ENCODE measurements at regions not wholly inside any gene's neighbourhood (a gene's known extent, or its start where the extent isn't known, plus 50 kb on each side); places are given as distances from the start of the nearest gene placed in this dataset.

DNA sequence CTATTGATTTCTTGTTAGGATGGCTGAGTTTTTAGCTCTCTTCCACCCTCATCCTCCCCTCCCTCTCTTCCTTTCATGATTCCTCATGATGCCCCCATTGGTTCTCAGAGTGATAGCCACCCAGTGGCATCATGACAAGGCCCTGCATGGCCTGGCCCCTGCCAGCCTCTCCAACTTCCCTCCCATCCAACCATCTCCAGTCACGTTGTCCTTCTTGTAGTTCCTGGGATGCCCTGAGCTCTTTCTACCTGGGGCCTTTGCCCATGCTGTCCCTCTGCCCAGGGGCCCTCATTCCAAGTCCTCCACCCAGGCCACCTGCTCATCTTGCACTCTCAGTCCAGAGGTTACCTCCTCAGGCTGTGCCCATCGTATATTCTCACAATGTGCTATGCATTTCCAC lies 247.5 kb downstream of the TFCP2L1 start:
- DNase-seq = no peak

- DNase-seq = no peak
Observed at GRCh38 chr2:121038031-121038430, 247.0 kb downstream of the TFCP2L1 start.

DNA sequence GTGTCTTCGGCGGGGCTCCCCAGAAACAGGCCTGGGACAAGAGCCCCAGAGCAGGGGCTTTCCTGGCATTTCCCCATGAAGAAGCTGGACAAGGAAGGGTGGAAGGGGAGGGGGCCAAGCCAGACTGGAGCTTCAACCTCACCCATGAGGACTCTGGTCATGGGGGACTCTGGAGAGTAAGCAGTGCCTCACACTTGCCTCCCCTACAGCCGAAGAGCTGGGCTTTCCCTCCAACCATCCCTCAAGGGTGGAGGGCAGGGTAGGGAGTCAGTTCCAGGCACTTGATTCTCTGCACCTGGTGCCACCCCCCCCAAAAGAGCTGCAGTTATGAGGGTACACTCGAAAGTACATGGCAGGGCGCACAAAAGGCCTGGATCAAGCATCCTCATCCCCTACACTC lies 246.6 kb downstream of the TFCP2L1 start:
- DNase-seq = no peak

GRCh38 chr2:121038891-121039616 lies 245.9 kb downstream of the TFCP2L1 start:
- DNase-seq = no peak

DNA sequence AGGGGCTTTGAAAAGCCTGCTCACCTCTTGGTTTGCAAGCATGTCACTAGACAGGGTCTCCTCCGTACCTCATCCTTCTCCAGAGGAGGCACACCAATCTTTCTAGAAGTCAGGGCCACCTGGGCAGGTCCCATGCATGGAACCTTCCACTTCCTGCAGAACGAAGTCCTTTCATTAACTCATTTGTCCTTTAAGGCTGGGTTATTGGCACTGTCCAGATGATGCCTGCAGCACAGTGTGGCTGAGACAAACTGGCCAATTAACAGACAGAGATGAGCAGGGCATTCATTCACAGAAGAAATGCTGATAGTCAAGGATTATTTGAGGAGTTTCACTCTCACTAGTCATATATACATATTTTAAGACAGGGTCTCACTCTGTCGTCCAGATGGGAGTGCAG lies 245.3 kb downstream of the TFCP2L1 start:
- no peak for DNase-seq

DNA sequence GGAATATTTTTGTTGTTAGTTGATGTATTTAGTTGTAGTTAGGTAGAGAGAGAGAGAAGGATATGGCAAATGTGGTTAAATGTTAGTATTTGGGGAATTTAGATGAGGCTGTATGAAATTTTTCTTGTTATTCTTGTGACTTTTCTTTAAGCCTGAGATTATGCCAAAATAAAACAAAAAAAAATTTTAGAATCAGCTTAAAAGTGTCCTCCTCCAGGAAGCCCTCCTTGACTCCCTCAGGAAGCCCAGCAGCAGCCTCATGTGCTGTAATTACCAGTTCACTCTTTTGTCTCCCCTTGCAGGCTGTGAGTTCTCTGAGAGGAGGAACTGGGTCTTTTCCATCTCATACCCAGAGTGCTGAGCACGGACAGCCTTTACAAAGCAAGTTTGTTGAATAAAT lies 243.5 kb downstream of the TFCP2L1 start:
- DNase-seq = no peak

DNA sequence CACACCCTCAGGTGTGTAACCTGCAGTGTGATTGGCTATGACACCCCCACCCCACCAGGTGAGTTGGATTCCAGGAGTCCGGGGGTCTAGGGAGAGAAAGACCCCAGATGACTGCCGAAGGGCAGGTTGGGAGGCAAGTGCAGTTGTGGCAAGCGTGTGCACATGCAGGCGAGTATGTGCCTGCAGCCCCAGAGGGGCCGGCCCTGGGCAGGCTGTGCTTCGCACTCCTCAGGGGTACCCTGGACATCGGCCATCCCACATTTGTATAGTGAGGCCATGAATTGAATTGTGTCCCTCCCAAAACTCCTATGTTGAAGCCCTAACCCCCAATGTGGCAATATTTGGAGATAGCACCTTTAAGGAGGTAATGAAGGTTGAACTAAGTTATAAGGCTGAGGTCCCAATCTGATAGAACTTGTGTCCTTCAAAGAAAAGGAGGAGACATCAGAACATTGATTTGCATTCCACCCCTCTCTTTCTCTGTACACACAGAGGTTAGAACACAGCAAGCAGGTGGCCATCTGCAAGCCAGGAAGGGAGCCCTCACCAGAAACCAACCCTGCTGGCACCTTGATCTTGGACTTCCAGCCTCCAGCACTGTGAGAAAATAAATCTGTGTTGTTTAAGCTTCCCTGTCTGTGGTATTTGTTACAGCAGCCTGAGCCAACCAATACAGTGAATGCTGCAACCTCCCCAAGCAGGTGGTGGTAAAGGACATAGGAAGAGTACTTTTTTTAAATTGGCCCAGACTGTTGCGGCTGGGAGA lies 241.8 kb downstream of the TFCP2L1 start:
- no peak for DNase-seq

DNA sequence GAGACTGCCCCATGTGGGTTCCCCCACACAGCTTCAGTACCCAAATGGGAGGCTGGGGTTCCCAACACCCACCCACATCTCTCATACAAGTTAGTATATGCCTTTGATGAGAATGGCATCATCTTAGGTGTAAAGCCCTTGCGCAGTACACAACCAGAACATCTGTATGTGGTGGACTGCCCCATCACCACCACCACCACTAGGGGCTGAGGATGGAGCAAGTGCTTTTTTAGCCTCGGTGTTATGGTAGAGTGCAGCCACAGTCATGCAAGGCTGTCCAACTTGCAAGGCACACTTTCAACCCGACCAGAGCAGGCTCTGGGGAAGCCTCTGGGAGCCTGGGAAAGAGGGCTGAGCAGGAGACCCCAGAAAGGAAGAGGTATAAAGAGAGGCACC lies 241.2 kb downstream of the TFCP2L1 start:
- no peak for DNase-seq

GRCh38 chr2:121044412-121044811 lies 240.6 kb downstream of the TFCP2L1 start:
- no peak for DNase-seq

GRCh38 chr2:121045245-121045644 lies 239.8 kb downstream of the TFCP2L1 start:
- no peak for DNase-seq

DNA sequence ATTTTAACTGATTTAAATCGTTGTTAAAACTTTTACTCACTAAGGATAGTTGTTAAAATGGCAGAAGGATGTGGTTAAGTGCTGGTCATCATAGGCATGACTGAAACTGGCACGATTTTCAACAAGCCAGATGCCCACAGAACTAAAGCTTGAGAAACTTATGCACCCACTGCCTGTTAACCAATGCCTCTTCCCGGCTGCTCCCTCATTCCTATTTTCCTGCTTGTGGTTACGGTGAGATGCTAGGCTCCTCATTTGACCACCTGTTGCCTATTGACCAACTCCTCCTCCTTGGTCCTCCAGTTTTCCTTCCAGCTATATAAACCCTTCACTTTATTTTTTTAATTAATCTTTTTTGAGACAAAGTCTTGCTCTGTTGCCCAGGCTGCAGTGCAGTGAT lies 238.7 kb downstream of the TFCP2L1 start:
- no peak for DNase-seq

- no peak for DNase-seq
Observed at GRCh38 chr2:121047383-121047782, 237.6 kb downstream of the TFCP2L1 start.

DNA sequence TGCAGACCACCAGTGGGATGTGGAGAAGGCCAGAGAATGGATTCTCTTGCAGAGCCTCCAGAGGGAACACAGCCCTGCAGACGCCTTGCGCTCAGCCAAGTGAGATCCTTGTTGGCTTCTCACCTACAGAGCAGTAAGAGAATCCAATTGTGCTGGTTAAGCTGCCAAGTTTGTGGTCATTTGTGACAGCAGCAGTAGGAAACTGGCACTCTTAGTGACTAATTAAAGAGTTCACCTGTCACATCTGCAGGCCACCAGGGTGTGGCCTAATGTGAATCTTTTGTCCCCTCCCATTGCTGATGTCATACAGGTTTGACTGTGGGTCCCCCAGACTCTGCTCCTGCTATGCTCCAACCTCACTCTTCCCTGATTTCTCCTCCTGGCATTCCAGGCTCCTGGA lies 235.9 kb downstream of the TFCP2L1 start:
- DNase-seq = no peak

GRCh38 chr2:121049950-121050585 lies 234.9 kb downstream of the TFCP2L1 start:
- DNase-seq = no peak

GRCh38 chr2:121051311-121051710 lies 233.7 kb downstream of the TFCP2L1 start:
- DNase-seq = no peak

- DNase-seq = no peak
Observed at GRCh38 chr2:121052023-121052422, 233.0 kb downstream of the TFCP2L1 start.

- DNase-seq = no peak
Observed at GRCh38 chr2:121052521-121052920, 232.5 kb downstream of the TFCP2L1 start.

DNA sequence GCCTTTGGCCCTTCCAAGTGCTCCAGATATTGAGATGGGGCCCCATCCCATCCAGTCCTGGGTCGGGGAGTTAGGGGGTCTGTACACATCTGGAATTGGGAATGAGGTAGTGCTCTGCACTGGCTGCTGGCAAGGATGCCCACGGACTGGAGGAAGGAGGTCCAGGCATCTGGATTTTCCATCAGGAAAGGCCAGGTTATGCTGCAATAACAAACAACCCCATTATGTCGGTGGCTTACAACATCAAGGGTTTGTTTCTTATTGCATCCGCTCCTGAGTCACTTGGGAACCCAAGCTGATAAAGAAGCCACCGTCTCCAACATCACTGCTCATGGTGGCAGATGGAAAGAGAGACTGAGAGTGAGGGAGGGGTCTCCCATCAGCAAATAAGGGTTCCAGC lies 229.9 kb downstream of the TFCP2L1 start:
- DNase-seq = no peak

DNA sequence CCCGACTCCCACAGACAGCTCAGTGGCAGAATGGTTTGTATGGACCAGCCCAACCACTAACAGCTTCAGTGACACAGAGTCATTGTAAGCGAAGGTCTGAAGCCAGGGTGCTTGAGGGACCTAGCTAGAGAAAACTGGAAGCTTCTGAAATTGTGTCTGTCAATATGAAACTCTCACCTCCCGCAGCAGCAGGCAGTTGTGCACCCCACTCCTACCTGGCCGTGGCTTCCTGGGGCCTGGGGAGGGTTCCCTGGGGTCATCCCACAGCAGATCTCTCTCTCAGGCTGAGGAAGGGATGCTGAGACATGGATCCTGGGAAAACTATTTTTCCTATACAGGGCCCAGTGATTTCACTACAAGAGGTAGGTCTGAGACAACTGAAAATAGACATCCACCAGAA lies 229.5 kb downstream of the TFCP2L1 start:
- DNase-seq = no peak

DNA sequence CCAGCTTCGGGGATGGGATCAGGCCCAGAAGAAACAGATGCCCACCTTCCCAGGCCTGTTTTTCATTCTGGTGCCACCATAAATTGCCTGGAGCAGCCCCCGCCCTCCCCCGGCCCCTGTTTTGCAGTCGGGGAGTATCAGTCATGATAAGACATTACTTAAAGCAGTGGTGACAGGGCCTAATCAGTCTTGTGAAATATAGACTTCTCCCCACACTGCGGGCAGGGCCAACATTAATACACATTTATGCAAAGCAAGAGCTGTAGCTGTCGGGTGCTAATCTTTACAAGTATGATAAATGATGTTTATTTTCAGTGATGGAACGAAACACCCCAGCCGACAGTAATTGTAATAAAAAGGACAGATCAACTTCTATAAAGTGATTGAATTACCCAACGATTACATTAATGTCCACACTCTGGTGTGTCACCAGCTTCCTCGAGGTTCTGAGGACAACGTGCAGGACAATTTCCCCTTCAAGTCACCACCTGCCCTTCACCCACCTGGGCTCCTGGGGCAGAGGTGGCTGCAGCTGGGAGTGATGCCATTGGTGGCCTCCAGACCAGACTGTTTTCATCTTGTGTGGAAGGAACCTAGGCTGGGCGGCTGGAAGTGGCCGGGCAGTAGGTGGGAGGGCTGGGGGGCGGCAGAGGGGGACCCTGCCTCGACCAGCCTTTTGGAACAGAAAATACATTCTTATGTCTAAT lies 226.0 kb downstream of the TFCP2L1 start:
- no peak for DNase-seq

- DNase-seq = no peak
Observed at GRCh38 chr2:121059651-121060649, 225.1 kb downstream of the TFCP2L1 start.

- no peak for DNase-seq
Observed at GRCh38 chr2:121061633-121062032, 223.4 kb downstream of the TFCP2L1 start.

Measured in CD4-positive, alpha-beta T cell treated with Interferon alpha-2 for 1 hour (primary cell).